ENCODE measurements at regions not wholly inside any gene's neighbourhood (a gene's known extent, or its start where the extent isn't known, plus 50 kb on each side); places are given as distances from the start of the nearest gene placed in this dataset.

DNA sequence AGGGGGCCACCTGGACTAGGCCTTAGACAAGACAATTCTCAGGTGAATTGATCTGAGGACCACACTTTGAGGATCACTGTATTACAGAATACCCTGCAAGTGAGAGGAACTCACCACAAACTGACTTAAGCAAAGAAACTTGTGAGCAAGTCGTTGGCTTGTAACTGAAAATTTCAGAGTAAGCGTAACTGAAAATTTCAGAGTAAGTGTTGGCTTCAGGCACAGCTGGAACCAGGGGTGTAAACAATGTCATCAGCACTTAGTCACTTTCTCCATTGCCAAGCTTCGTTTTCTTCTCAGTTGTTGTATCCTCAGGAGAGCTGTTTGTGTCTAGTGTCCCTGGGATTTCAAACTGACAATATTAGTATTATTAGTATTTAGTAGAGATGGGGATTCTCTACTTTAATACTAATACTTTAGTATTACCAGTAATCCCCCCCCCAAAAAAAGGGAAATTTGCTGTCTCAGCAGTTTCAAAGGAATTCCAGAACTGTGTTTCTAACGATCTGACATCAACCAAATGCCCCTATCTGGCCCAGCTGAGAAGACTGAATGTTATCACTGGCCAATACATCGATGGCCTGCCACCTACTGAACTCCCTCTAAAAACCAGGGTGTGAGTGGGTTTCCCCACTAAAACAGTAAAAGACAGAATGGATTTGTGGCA is 474.4 kb downstream of the NTRK3 start:
- no peak overlapping the region for H3K27ac ChIP-seq (ENCODE audit: insufficient read depth, low read length)
- H4K20me1 ChIP-seq (ENCODE audit: control insufficient read depth, extremely low read depth, insufficient read depth, low read length) = no peaks in the 10 kb centered on the region
- no peaks in the 10 kb centered on the region for H3K9me3 ChIP-seq (ENCODE audit: control insufficient read depth, insufficient read depth, low read depth, low read length)
- H3K36me3 ChIP-seq (ENCODE audit: control insufficient read depth, insufficient read depth, low read length) = no peaks in the 10 kb centered on the region
- H3K9ac ChIP-seq (ENCODE audit: insufficient read depth, low read length) = no peak overlapping the region
- TF ChIP-seq CTCF (conservative IDR thresholded peaks at IDR 0.05 in 1 of 2, IDR thresholded peaks at IDR 0.05 in 1 of 2; ENCODE audit: low read depth in 1 of 2, low read length in 2 of 2) (no peak), EZH2 (IDR thresholded peaks at IDR 0.05; ENCODE audit: low read length, missing control alignments) (no peak)
- peaks cover 4% of the 10 kb centered on the region for H3K27me3 ChIP-seq (ENCODE audit: control insufficient read depth, insufficient read depth, low read length)
- peaks cover 4% of the 10 kb centered on the region for H3K4me1 ChIP-seq (ENCODE audit: control insufficient read depth, extremely low read depth, insufficient read depth, low read length)
- H3K79me2 ChIP-seq (ENCODE audit: control insufficient read depth, insufficient read depth, low read length) = no peaks in the 10 kb centered on the region
- no peak overlapping the region for H3K4me2 ChIP-seq (ENCODE audit: extremely low read depth, insufficient read depth, low read length)
- no peak overlapping the region for H2AFZ ChIP-seq (ENCODE audit: low read length)
- H3K4me3 ChIP-seq (replicated peaks in 1 of 4; ENCODE audit: control extremely low read depth in 1 of 4, insufficient read depth in 1 of 4, low read depth in 3 of 4, low read length in 4 of 4) = no peak overlapping the region
- DNase-seq (ENCODE audit: low read depth in 2 of 2) = no peak

DNA sequence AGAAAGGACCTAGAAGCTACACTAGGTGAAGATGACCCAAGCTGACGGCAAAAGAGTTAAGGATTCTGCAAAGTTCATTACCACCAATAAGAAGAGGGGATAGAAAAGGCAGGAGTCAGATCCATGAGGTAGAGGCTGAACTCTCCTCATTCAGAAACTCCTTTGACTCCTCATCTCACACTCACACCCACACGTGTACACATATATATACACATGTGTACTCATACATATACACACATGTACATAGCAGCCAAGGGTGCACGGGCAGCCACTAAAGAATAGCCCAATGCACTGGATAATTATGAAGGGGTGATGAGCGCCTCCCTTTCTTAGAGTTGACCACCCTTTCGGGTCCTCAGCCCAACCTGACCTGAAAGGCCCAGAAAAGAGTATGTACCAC is 476.8 kb downstream of the NTRK3 start:
- TF ChIP-seq CTCF (conservative IDR thresholded peaks at IDR 0.05 in 1 of 2, IDR thresholded peaks at IDR 0.05 in 1 of 2; ENCODE audit: low read depth in 1 of 2, low read length in 2 of 2) (no peak), EZH2 (IDR thresholded peaks at IDR 0.05; ENCODE audit: low read length, missing control alignments) (no peak)
- Histone ChIP-seq H3K4me2 (ENCODE audit: extremely low read depth, insufficient read depth, low read length) (no peak overlapping the region), H3K36me3 (ENCODE audit: control insufficient read depth, insufficient read depth, low read length) (no peaks in the 10 kb centered on the region), H3K9me3 (ENCODE audit: control insufficient read depth, insufficient read depth, low read depth, low read length) (no peaks in the 10 kb centered on the region), H3K9ac (ENCODE audit: insufficient read depth, low read length) (no peak overlapping the region), H2AFZ (ENCODE audit: low read length) (no peak overlapping the region), H3K27me3 (ENCODE audit: control insufficient read depth, insufficient read depth, low read length) (peaks cover 4% of the 10 kb centered on the region), H3K4me1 (ENCODE audit: control insufficient read depth, extremely low read depth, insufficient read depth, low read length) (peaks cover 6% of the 10 kb centered on the region), H4K20me1 (ENCODE audit: control insufficient read depth, extremely low read depth, insufficient read depth, low read length) (no peaks in the 10 kb centered on the region), H3K79me2 (ENCODE audit: control insufficient read depth, insufficient read depth, low read length) (no peaks in the 10 kb centered on the region), H3K4me3 (replicated peaks in 1 of 4; ENCODE audit: control extremely low read depth in 1 of 4, insufficient read depth in 1 of 4, low read depth in 3 of 4, low read length in 4 of 4) (no peak overlapping the region), H3K27ac (ENCODE audit: insufficient read depth, low read length) (no peak overlapping the region)
- no peak for DNase-seq (ENCODE audit: low read depth in 2 of 2)

GRCh38 chr15:87778358-87778757 is 478.2 kb downstream of the NTRK3 start:
- Histone ChIP-seq H3K79me2 (ENCODE audit: control insufficient read depth, insufficient read depth, low read length) (no peaks in the 10 kb centered on the region), H3K9me3 (ENCODE audit: control insufficient read depth, insufficient read depth, low read depth, low read length) (no peaks in the 10 kb centered on the region), H3K4me3 (replicated peaks in 1 of 4; ENCODE audit: control extremely low read depth in 1 of 4, insufficient read depth in 1 of 4, low read depth in 3 of 4, low read length in 4 of 4) (no peak overlapping the region), H2AFZ (ENCODE audit: low read length) (no peak overlapping the region), H3K4me1 (ENCODE audit: control insufficient read depth, extremely low read depth, insufficient read depth, low read length) (peaks cover 6% of the 10 kb centered on the region), H4K20me1 (ENCODE audit: control insufficient read depth, extremely low read depth, insufficient read depth, low read length) (no peaks in the 10 kb centered on the region), H3K27ac (ENCODE audit: insufficient read depth, low read length) (no peak overlapping the region), H3K4me2 (ENCODE audit: extremely low read depth, insufficient read depth, low read length) (no peak overlapping the region), H3K9ac (ENCODE audit: insufficient read depth, low read length) (no peak overlapping the region), H3K27me3 (ENCODE audit: control insufficient read depth, insufficient read depth, low read length) (peaks cover 4% of the 10 kb centered on the region), H3K36me3 (ENCODE audit: control insufficient read depth, insufficient read depth, low read length) (no peaks in the 10 kb centered on the region)
- TF ChIP-seq EZH2 (IDR thresholded peaks at IDR 0.05; ENCODE audit: low read length, missing control alignments) = no peak
- no peak for TF ChIP-seq CTCF (conservative IDR thresholded peaks at IDR 0.05 in 1 of 2, IDR thresholded peaks at IDR 0.05 in 1 of 2; ENCODE audit: low read depth in 1 of 2, low read length in 2 of 2)
- no peak for DNase-seq (ENCODE audit: low read depth in 2 of 2)
